Suppressor macrophage treated with lipopolysaccharide for 4 hours (primary cell): ENCODE measurements at regions not wholly inside any gene's neighbourhood (a gene's known extent, or its start where the extent isn't known, plus 50 kb on each side); places are given as distances from the start of the nearest gene placed in this dataset.
"Not testable (repeated sequence)": the region's sequence is repeated elsewhere in the genome, so short reads cannot be mapped to it uniquely, and the experiment has no call there.

ENCODE experiments used
- DNase-seq: peaks from one replicate; pipeline ENCODE4 v3.0.0-alpha.2; 2020

DNA sequence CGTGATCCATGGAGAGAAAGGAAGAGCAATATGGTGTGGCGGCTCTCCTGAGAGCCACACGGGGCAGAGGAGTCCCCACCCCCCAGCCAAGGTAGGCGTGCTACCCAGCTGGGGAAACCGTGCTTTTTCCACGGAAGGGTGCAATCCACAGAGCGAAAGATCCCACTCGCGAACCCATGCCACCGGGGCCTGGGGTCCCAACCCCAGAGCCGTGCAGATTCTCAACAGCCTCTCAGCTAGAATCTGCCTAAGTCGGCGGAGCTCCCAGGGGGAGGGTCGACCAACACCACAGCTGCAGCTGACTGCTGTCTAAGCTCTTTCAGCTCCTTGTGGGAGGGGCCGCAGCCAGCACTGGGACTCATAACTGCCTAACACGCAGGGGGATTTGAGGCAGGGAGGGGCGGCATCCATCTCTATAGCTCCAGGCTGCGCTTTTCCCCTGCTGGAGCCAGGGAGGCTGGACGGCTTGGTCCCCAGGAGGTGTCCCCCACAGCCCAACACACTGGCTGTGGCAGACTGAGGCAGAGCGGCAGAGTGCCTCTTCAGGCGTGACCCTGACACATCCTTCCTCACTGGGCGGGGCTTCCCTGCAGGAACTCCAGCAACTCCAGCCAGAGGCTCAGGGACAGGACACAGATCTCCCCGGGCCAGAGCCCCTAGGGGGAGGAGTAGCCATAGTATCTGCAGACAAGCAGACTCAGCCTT, 107.6 kb upstream of the ZBTB20 start:
- DNase-seq = no peak

DNA sequence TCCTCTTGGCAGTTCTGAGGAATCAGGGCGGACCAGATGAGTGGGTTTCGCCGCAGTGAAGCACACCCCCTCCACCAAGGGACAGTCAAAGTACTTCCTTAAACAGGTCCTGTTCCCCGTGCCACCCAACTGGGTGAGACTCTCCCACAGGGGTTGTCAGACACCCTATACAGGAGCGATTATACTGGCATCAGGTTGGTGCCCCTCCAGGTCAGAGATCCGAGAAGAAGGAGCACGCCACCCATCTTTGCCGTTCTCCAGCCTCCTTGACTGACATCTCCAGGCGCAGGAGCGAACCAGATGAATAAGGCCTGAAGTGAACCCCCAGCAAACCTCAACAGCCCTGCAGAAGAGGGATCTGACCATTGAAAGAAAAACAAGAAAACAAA, 108.1 kb upstream of the ZBTB20 start:
- DNase-seq = no peak

DNA sequence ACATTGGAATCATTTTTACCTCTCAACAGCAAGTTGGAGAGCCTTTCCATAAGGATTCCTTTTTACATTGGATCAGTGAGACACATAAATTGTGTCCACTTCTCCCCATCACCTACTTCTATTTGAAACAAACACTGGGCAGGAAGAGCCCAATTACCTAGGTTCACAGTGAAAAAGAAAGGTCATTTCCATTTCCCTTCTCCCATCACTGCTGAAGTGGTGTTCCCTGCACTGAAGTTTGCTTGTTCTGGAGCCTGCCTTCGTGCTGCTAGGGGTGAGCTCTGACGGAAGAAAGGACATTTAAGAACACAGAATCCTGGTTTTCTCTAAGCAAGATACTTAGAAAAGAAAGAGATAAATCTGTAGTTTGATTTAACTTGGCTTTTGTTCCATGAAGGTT, 123.8 kb upstream of the ZBTB20 start:
- DNase-seq = no peak

DNA sequence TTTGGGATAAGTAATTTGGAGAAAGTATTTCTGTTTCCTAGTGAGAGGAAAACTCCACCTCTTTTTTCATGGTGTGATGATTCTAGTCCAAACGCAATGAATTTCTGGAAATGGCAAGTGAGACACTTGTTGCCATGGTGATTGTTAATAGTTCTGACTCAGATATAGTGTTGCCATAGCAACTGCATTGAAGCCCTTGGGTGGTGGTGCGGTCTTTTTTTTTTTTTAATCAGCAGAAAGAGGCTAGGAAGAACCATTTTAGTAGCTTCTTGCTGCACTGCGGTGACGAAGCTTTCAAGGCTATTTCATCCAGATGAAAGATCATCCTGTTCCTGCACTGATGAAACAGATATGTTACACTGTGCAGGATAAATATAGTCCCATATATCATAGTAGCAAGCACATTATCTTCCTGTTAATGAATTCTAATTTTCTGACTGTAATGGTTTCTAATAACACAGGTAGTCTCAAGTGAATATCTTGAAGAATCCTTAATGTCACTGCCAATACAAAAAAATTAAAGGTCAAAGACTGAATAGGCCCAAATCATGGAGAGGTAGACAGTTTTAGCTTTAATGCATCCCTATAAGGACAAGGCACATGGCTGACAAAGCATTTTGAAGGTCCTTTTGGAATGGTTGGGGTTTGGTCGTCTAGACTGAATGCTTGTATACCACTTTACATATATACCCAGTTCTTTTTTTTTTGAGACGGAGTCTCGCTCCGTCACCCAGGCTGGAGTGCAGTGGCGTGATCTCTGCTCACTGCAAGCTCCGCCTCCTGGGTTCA, 125.1 kb upstream of the ZBTB20 start:
- no peak for DNase-seq

DNA sequence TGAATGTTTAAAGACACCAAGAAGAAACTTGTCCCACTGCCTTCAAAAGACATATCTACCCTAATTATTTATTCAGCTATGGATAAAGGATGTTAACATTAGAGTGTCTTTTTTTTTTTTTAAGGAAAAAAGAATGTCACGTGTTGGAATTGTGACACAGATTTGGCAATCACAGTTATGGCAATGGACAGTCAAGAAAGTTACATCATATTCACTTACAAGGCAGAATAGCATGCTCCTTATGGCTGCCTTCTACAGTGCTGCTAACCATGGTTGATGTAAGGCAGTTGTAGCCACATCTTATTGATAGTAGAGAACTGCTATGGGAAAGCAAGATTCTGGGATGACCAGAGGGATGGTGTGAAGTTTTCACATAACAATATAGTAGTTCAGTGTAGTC, 128.8 kb upstream of the ZBTB20 start:
- peak; percentile 11 for DNase-seq

DNA sequence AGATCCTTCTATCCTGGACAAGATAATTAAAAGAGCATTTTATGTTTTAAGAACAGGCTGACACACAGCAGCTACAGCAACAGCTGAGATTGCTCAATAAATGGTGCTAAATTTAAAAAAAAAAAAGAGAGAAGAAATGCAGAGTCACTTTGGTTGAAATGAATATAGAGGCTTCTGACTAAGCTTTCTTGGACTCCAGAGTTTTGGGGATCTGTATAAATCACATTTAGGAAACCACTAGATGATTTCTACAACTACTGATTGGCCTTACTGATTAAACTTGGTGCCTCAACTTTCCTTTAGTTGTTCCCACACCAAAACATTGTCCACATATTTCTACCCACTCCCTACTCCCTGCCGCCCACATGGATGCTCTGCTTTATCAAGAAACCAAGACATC, 132.9 kb upstream of the ZBTB20 start:
- DNase-seq = peak; percentile 4

DNA sequence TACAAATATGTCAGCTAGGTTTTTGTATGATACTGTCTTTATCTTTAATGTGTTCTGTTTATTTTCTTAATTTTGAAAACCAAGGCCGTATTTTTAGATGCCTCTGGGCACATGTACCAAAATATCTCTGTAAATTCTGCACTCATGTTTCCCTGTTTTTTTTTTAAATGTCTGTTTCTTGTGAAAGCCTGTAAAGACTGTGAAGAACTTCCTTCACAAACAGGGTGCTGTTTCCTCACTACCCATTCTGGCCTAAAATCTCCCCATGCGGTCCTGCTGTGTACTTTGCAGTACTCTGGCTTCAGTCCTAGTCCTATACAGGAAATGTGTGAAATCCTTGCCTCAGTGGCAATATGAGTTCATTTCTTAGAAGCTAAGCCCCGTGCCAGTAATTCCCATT, 133.4 kb upstream of the ZBTB20 start:
- no peak for DNase-seq

DNA sequence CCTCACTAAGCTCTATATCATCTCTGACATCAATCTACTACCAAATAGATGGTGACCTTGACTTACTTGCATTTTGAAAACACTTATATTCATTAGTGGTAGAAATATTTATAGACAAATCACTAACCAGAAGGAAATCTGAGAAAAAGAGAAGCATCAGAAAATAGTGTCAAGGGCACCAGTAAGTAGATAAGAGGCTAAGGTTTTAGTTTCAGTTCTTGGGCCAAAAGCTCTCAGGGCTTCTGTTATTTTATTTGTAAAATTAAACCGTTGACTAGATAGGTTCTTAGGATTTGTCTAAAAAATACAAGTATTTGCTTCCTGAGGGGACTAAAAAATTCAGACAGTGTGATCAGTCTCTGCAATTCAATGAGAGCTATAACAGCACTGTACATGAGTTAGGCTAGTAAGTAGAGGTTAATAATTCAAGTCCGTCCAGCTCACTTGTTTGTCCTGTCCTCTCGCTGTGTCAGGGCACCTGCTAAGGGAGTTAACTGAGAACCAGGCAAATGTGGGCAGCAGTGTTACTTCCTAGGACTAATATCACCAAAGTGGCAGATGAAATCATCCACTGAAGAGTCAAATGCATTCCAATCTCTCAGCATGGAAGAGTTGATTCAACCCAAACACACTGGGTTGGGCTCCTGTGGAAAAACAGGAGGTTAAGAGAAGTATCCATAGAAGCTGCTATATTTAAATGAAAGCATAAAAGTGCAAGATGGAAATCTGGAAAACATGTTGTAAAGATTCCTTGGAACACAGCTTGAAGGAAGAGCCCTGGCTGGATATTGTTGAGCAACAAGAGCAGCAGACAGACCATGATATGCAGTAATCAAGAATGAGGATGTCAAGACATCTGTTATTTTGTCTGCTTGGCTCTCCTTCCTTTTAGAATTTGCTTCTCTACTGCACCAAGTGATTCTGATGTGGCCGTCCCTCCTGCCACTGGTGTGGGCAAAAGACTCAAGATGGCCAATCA, 134.9 kb upstream of the ZBTB20 start:
- DNase-seq = no peak

DNA sequence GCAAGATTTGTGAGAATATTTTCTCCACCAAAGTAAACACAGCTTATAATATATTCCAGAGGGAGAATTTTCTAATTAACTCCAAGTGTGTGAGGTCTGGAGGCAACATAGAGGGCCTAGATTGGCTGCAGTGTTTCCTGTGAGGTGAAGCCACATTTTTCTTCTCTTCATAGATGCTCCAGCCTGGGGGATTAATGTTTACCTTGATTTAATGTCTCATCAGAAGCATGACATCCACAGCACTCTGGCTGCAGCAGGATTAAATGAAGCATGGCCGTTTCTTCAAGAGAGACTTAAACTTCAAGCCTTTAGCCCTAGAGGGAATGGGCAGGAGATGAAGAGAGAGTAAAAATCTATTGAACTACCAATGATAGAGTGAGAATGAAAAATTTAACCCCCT, 137.9 kb upstream of the ZBTB20 start:
- no peak for DNase-seq

DNA sequence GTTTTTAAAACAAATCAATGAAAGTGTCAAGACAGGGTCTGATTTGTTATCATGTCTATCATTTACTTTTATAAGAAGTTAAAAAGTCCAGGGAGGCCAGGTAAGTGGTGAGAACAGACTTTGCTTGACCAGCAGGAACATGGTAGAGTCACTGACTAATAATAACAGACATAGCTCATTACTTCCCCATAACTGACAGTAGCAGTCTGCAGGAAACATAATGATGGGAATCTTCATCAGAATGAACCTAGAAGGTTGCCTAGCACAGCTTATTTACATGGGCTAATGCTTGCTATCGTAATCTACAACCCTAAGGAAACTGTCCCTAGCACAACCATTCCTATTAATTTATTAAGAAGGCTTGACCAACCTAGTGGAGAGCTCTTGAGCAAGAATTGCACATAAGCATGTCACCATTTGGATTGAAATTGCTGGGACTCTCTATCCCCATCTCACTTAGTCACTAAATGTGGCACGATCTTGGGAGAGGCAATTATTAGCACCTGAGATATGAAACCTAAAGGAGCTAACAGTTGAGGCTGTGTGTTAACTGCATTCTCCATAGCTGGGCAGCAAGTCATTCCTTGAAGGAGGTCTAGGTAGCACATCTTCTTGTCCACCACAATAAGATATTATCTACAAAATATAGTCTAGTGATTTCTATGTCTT, 139.6 kb upstream of the ZBTB20 start:
- DNase-seq = no peak

DNA sequence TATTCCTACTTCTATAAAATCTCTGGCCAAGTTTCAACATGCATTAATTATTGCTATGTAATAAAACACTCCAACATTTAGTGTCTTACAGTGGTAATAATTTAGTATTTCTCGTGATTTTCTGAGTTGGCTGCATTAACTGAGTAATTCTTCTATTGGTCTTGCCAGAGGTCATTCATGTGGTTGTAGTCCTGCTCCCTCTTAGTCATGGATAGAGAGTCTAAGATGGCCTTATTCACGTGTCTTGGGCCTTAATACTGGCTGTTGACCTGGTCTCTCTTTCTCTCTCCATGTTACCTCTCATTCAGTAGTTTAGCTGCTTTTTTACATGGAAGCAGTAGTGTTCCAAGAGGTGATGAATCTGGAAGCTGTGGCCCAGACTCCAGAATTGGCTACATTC, 140.1 kb upstream of the ZBTB20 start:
- no peak for DNase-seq

DNA sequence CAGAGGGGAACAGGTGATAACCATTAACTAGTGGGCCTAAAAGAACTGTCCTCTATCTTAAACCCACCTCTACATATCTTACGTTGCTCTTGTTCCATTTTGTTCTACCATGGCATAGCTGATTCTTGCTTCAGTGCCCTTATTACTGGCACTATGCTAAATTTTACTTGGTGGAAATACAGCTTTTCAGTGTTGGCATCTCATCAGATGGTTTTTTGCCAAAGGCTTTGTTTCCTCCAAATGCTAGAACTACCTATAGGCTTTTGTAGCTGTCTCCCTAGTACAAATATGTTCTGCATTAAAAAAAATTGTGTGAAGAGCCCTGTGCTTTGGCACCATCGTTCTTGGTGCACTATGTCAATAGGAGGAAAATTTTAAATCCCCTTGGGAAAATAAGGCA, 145.0 kb upstream of the ZBTB20 start:
- no peak for DNase-seq

DNA sequence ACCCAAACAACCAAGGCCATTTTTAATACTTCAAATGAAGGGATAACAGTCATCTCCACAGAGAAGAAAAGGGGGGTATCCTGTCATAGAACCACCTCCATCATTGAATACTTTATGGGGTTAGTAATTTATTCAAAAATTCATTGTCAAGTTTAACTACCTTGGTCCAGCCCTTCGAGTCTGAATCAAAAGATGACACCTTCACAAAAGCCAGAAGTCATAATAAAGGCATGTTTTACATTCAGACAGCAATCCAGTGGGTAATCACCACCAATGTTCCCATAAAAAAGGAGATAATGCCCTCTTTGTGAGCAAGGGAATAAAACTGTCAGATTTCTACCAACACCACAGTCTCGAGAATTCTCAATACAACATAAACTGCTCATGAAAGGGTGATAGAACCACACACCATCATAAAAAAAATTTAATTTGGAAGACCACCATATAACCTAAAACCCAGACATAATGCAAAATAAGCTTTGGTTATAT, 145.6 kb upstream of the ZBTB20 start:
- no peak for DNase-seq

DNA sequence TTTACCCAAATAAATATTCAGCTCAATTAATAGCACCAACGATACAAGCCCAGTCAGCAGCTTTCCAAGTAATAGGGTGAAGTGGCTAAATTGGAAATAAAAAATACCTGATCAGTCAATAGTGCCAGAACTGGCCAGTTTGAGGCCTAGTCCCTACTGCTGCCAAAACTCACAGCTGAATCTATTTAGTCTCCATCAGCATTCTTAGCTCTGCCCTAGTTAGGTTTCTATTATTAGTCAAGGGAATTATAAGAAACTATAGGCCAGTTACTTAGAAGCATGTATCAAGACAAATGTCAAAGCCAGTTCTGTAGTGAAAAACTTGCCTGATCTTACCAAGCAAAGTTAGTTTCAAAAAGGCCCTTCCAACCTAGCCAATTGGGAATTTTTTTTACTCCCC, 146.2 kb upstream of the ZBTB20 start:
- DNase-seq = no peak

DNA sequence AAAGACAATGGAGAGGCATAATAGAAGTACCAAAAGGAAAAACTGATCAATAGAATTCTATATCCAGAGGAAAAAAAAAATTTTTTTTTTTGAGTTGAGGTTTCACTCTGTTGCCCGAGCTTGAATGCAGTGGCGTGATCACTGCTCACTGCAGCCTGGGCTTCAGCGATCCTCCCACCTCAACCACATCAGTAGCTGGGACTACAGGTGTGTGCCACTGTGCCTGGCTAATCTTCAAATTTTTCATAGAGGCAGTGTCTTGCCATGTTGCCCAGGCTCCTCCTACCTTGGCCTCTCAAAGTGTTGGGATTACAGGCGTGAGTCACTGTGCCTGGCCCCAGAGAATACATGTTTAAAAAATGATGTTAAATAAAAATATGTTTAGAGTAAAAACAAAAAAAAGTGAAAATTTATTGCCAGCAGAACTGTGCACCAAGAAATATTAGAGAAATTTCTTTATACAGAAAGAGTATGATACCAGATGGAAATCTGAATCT, 154.3 kb upstream of the ZBTB20 start:
- DNase-seq = no peak

DNA sequence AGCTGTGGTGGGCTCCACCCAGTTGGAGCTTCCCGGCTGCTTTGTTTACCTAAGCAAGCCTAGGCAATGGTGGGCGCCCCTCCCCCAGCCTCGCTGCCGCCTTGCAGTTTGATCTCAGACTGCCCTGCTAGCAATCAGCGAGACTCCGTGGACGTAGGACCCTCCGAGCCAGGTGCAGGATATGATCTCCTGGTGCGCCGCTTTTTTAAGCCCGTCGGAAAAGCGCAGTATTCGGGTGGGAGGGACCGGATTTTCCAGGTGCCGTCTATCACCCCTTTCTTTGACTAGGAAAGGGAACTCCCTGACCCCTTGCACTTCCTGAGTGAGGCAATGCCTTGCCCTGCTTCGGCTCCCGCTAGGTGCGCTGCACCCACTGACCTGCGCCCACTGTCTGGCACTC, 170.9 kb upstream of the ZBTB20 start:
- not testable (repeated sequence) for DNase-seq

DNA sequence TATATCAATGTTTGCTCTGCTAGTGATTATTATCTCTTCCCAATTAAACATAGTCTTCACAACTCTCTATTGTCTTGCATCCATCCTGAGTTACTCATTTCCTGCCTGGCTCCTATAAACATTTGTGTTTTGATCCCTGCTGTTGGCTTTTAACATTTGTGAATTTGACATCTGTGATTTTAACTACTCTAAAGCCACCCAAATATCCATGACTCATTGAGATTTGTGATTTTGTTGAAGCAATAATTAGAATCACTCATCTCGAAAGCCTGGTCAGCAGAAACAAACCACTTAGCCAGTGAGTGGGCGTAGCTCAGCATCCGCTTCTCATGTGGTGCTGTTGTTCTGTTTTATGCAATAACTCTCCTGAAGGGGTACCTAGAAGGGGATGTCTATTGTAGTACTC, 174.3 kb upstream of the ZBTB20 start:
- DNase-seq = no peak

DNA sequence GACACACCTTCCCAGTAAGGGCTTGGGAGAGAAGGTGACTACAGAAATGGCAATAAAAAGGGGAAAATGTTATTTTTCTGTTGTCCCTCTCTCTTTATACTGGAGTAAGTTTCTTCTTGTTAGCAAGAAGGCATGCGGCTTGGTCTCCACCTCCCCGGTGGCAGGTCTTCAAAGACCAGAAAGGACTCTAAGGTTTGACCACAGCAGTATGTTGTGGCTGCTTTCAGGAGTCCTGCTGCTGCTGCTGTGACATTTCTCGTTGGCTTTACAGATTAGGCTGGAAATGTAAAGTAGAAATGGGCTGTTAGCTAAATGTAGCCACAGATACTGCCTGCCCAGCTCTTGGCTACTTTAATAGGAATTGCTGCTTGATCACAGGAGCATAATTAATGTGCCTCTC, 175.8 kb upstream of the ZBTB20 start:
- no peak for DNase-seq

DNA sequence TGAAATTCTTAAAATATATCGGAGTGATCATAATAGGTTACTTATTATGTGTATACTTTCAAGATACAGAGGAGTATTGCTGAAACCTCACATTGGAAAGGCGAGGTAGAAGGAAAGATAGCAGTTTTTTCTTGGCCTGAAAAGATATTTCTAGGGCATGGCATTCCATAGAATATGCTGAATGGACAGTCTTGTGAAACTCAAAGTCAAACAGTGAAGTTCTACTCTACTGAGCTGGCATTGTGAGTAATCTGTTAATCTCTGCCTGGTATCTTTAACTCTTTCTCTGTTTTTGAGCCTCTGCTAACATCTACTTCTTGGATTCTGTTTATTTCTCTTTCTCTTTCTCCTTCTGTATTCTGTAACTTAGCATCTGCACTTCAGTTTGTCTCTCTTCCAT, 176.3 kb upstream of the ZBTB20 start:
- no peak for DNase-seq

DNA sequence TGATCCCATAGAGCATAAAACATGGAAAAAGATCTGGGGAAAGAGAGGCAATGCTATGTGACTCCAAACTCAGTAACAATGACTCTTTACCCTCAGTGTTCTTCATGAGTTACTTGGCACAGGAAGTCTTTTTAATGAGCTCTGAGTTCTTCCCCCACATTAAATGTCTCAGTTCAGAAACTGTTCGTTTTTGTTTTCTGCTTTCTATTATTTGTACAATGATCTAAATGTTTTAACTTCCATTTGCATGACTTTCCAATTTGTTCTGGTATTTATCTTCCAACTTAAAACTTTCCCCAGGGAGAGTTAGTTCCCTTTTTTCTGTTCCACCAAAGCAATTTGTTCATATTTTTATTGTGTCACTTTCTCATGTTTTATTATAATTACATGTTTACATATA, 177.0 kb upstream of the ZBTB20 start:
- DNase-seq = no peak

DNA sequence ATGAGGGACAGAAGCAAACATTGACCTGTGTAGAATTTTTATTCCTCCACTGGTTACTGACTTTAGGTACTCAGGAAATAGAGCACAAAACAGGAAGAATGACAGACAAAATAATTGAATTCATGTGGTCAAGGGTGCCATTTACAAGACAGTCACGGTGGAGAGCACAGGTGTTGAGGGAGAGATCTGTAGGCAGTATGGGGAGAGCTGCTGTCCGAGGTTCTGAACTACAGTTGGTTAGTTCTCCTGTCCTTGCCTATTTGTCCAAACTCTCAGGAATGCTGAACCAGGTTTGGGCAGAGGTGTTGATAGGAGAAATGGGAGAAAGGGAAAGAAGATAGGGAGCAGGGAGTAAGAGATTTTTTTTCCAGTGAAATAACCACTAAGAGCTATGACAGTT, 178.5 kb upstream of the ZBTB20 start:
- no peak for DNase-seq

DNA sequence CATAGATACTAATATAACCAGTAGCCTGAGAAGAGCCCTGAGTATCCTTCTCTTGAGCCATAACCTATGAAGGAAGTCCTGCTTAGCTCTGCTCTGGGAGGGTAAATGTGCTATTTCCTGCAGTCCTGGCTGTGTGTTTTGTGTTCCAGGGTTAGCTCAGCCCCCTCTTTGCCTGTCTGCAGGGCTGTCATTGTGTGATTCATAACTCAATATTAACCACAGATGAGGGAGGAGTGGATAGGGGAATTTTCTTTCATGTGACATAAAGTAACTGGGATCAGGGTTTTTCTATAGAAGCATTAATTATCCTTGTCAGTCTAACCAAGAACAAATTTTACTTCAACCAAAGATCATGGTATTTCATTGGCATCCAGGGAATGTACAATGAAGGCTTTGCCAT, 183.3 kb upstream of the ZBTB20 start:
- DNase-seq = no peak

DNA sequence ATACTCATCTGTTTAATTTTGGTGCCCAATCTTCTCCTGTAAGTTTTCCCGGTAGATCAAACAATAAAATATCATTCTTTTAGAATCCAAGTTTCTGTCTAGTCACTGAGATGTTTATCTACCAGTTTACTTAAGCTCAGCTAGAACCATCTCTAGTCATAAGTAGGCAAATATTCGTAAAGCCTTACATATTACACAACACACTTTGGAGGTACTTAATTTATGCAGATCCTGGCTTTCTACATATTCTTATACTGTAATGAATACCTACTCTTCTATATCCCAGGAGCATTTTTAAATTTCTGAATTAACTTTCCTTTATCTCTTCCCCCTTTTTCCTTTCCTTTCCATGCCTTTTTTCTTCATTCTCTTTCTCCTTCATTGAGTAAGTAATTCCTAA, 185.9 kb upstream of the ZBTB20 start:
- no peak for DNase-seq
